Activated CD8-positive, alpha-beta T cell treated with anti-CD3 and anti-CD28 coated beads for 36 hours (primary cell): ENCODE measurements at regions not wholly inside any gene's neighbourhood (a gene's known extent, or its start where the extent isn't known, plus 50 kb on each side); places are given as distances from the start of the nearest gene placed in this dataset.

Source experiments
- ATAC-seq: fragments of 200-7000 bp; cut with Tn5 transposase; one replicate; pipeline ENCODE4 v1.10.0; 2021; ENCODE audit warnings: mild to moderate bottlenecking, moderate library complexity
- CTCF ChIA-PET: fragments of 350-600 bp; sonication (Branson Sonifier 250); formaldehyde crosslinking; loops from one replicate; lab custom pipeline; 2021; ENCODE audit warnings: antibody characterized with exemption; lab: Charles Lee
- POLR2A ChIA-PET: fragments of 350-600 bp; sonication (Branson Sonifier 250); formaldehyde crosslinking; loops from one replicate; lab custom pipeline; 2021; ENCODE audit warnings: antibody characterized with exemption; lab: Charles Lee
- DNase-seq: peaks from one replicate; pipeline ENCODE4 v3.0.0-alpha.2; 2020
- H3K27ac Mint-ChIP-seq: one replicate; pipeline ENCODE4 v1.8.0; 2021; ENCODE audit warnings: mild to moderate bottlenecking, mixed read lengths
- H3K27me3 Mint-ChIP-seq: one replicate; pipeline ENCODE4 v1.8.0; 2021; ENCODE audit warnings: mixed read lengths
- H3K36me3 Mint-ChIP-seq: one replicate; pipeline ENCODE4 v1.8.0; 2021; ENCODE audit warnings: low read depth, mixed read lengths
- H3K4me1 Mint-ChIP-seq: one replicate; pipeline ENCODE4 v1.8.0; 2021; ENCODE audit warnings: low read depth, mixed read lengths
- H3K4me3 Mint-ChIP-seq: one replicate; pipeline ENCODE4 v1.8.0; 2021; ENCODE audit warnings: mild to moderate bottlenecking, moderate library complexity, mixed read lengths
- H3K9me3 Mint-ChIP-seq: one replicate; pipeline ENCODE4 v1.8.0; 2021; ENCODE audit warnings: mixed read lengths
- CTCF ChIP-seq: fragments of 200-600 bp; IDR thresholded peaks from one replicate; pipeline ENCODE4 v1.8.0; 2022; ENCODE audit warnings: antibody characterized with exemption, mild to moderate bottlenecking
- intact Hi-C: fragments of 100-400 bp; cut with micrococcal nuclease; formaldehyde crosslinking; loops from one replicate; pipeline ENCODE4 v1.10.0; 2022

- no peak for ATAC-seq
- Mint-ChIP-seq H3K27ac (no peak overlapping the region), H3K27me3 (no peaks in the 10 kb centered on the region), H3K4me1 (no peaks in the 10 kb centered on the region), H3K4me3 (no peak overlapping the region), H3K36me3 (no peaks in the 10 kb centered on the region), H3K9me3 (no peaks in the 10 kb centered on the region)
- CTCF ChIA-PET = no interaction called here
- POLR2A ChIA-PET = no interaction called here
- no peak for DNase-seq
- no peak for TF ChIP-seq CTCF
- intact Hi-C loops = no loop called here
Measured at GRCh38 chr12:97903356-97903755, 440.8 kb downstream of the RMST start.

- no peaks in the 10 kb centered on the region for H3K4me1 Mint-ChIP-seq
- ChIA-PET POLR2A (no interaction called here), CTCF (no interaction called here)
- ATAC-seq (no peak), DNase-seq (no peak)
- TF ChIP-seq CTCF = no peak
- H3K36me3 Mint-ChIP-seq = no peaks in the 10 kb centered on the region
- no peak overlapping the region for H3K4me3 Mint-ChIP-seq
- intact Hi-C loops = no loop called here
- H3K9me3 Mint-ChIP-seq = no peaks in the 10 kb centered on the region
- no peaks in the 10 kb centered on the region for H3K27me3 Mint-ChIP-seq
- no peak overlapping the region for H3K27ac Mint-ChIP-seq
Measured at GRCh38 chr12:97907504-97907903, 444.9 kb downstream of the RMST start.

GRCh38 chr12:97910559-97910958, 448.0 kb downstream of the RMST start:
- intact Hi-C loops = no loop called here

GRCh38 chr12:97912943-97913342, 450.3 kb downstream of the RMST start:
- ChIA-PET POLR2A (no interaction called here), CTCF (no interaction called here)
- no peak for DNase-seq
- no peak for ATAC-seq
- no peak for TF ChIP-seq CTCF
- Mint-ChIP-seq H3K27me3 (no peaks in the 10 kb centered on the region), H3K4me1 (no peaks in the 10 kb centered on the region), H3K36me3 (no peaks in the 10 kb centered on the region), H3K27ac (no peak overlapping the region), H3K9me3 (no peaks in the 10 kb centered on the region), H3K4me3 (no peak overlapping the region)
- intact Hi-C loops = no loop called here

More at GRCh38 chr12:97910559-97910958, 448.0 kb downstream of the RMST start:
- CTCF ChIA-PET = interaction anchor here (1.1 kb wide), 1 partner anchor 11 kb away, joined by 3 read pairs; no protein-coding TSS in a partner anchor
- TF ChIP-seq CTCF = no peak
- no peak for DNase-seq
- H3K4me1 Mint-ChIP-seq = no peaks in the 10 kb centered on the region
- H3K4me3 Mint-ChIP-seq = no peak overlapping the region
- POLR2A ChIA-PET = no interaction called here
- no peaks in the 10 kb centered on the region for H3K27me3 Mint-ChIP-seq
- H3K27ac Mint-ChIP-seq = no peak overlapping the region
- ATAC-seq = no peak
- H3K36me3 Mint-ChIP-seq = no peaks in the 10 kb centered on the region
- H3K9me3 Mint-ChIP-seq = no peaks in the 10 kb centered on the region

- DNase-seq = no peak
- H3K27ac Mint-ChIP-seq = no peak overlapping the region
- ATAC-seq = no peak
- intact Hi-C loops = no loop called here
- no peaks in the 10 kb centered on the region for H3K4me1 Mint-ChIP-seq
- no peak for TF ChIP-seq CTCF
- CTCF ChIA-PET = no interaction called here
- no peaks in the 10 kb centered on the region for H3K36me3 Mint-ChIP-seq
- POLR2A ChIA-PET = no interaction called here
- no peaks in the 10 kb centered on the region for H3K27me3 Mint-ChIP-seq
- no peaks in the 10 kb centered on the region for H3K9me3 Mint-ChIP-seq
- H3K4me3 Mint-ChIP-seq = no peak overlapping the region
Measured at GRCh38 chr12:97921979-97922722, 459.5 kb downstream of the RMST start.
